ENCODE measurements at regions not wholly inside any gene's neighbourhood (a gene's known extent, or its start where the extent isn't known, plus 50 kb on each side); places are given as distances from the start of the nearest gene placed in this dataset.

- TF ChIP-seq POLR2A (IDR thresholded peaks at IDR 0.05; ENCODE audit: low read depth, low read length): no peak
- TF ChIP-seq PAX5 (IDR thresholded peaks at IDR 0.05; ENCODE audit: insufficient read depth, low read length, severe bottlenecking): no peak
- no peak for TF ChIP-seq TAF1 (IDR thresholded peaks at IDR 0.05; ENCODE audit: low read depth, low read length)
- no peak for TF ChIP-seq POLR2AphosphoS5 (IDR thresholded peaks at IDR 0.05; ENCODE audit: low read depth, low read length)
- TF ChIP-seq SPI1 (IDR thresholded peaks at IDR 0.05; ENCODE audit: low read depth, low read length): no peak
Measured at GRCh38 chr6:105929626-105930025, 156.5 kb upstream of the PRDM1 start.

Measured in GM12891 (cell line).